Left renal cortex interstitium (tissue), 4 donors: ENCODE measurements at regions not wholly inside any gene's neighbourhood (a gene's known extent, or its start where the extent isn't known, plus 50 kb on each side); places are given as distances from the start of the nearest gene placed in this dataset.
"Not testable (repeated sequence)": the region's sequence is repeated elsewhere in the genome, so short reads cannot be mapped to it uniquely, and the experiment has no call there.

ENCODE experiments used
- DNase-seq, 4 donors: peaks; one replicate each; pipeline ENCODE4 v3.0.0-alpha.2; 2013; ENCODE audit warnings: low read depth in 4 of 4, low spot score in 2 of 4, missing footprints in 1 of 4

DNA sequence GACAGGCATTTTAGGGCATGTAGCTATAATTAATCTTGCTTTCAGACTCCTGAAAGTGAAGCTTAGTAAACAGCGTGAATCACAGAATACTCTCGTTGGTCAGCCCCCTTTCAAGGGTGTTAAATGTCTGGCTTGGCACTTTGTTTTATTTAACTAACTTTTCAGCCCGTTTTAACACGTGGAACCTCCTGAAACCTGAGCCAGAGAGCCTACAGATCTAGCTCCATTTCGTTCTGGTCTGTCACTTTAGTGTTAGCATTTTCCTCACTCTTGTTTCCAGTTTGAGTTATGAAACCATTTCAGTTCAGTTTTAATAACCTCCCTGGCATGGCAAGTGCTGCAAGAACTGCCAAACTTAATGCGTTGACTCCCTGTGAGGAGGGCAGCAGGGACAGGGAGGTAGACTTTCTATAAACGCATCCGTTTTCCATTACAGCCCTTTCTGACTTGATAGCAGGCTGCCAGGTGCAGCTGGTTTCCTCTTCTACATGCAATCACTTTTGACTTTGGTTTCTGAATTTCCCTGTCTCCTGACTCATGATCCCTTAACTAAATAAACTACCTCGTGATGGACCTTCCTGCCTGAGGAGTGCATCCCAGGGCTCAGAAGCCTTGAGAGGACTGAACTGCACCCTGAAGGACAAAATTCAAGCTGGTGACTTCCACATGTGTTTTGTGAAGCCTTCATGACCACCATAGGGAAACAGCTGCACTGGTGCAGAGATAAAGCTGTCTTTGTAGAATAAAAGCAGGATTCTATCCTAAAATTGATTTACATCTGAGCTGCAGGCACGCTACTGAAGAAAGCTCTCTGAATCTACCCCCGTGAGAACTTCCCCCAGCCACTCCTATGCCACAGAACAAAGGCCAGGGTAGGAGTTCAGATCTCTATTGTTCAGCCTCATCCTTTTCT, 192.6 kb downstream of the DLEU7 start:
- peak; percentile 28 to 69 (median 51) for DNase-seq

DNA sequence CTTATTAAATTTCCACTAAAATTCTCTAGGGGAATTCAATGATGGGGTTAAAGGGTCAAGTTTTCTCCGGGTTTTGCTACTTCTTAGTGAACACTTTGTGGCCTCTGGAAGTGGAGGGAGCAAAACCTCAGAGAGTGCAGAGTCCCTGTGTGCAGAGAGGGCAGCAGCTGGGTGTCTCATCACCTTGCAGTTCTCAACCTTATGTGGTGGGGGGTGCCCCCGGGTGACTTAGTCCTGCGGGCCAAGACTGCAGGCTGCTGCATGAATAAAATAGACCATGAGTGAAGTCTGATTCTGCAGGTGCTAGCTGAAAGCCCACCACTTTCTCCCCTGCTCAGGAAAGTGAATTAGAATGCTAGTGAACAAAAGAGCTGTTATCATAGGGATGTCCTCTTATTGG, 191.6 kb downstream of the DLEU7 start:
- no peak for DNase-seq

DNA sequence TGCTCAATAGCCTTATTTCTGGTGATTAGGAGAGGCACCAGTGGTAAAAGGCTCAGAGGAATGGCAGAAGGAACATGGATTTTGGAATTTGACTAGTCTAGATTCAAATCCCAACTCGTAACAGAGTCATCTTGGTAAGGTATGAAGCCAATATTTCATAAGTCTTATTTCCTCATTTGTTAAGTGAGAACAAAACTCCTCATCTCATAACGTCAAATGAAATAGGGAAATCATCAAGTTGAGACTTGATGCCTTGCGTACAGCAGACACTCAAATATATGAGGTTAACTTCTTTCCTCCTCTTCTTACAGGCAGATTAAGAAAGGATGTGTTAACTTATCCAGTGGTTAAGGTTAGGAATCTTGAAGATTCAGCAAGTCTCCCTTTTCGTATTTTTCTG, 189.2 kb downstream of the DLEU7 start:
- no peak for DNase-seq

GRCh38 chr13:50661881-50662280, 181.6 kb downstream of the DLEU7 start:
- DNase-seq, result not testable (repeated sequence)

GRCh38 chr13:50664951-50665350, 178.5 kb downstream of the DLEU7 start:
- DNase-seq, result no peak

GRCh38 chr13:50668049-50668448, 175.4 kb downstream of the DLEU7 start:
- no peak for DNase-seq

DNA sequence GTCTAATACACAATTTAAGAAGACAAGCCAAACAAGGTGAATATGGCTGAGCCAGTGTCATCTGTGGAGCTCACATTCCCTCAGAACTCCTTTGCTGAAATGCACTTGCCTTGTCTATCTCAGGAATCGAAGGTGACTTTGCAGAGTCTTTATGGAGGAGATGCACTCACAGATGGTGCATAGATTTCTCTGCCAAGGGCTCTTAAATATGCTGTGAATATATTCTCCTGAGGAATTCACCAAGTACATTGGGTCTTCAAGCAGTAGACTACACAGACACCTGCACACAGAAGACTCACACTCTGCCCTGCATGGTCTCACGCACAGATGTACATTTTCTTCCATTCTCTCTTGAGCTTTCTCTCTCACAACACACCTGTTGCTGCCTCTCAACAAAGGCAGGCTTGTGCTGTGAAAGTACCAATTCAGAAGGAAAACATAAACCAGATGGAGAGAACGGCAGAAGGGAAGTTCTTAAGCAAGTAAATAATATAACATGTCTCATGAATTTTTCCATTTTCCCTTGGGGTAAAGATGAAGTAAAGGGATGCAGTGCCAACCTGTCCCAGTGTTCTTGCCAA, 174.7 kb downstream of the DLEU7 start:
- no peak for DNase-seq

- no peak for DNase-seq
Observed at GRCh38 chr13:50670272-50670671, 173.2 kb downstream of the DLEU7 start.

GRCh38 chr13:50670847-50671496, 172.5 kb downstream of the DLEU7 start:
- no peak for DNase-seq

GRCh38 chr13:50671497-50671850, 172.0 kb downstream of the DLEU7 start:
- DNase-seq, result no peak

DNA sequence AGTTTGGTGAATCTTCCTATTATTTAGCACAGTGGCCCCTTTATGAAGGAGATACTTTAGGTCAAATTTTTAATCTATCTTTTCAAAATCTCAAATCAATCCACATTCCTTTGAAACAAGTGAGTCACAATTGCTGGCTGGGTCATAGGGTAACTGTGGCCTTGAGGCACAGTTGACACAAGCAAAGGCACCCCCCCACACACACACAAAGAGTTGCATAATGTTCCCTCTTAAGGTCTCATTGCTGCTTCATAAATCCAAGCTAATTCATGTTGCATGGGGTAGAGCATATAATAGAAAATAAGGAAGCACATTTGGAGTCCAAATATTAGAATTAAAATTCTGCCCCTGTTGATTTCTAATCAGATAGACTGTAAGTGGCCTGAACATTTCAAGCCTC, 171.5 kb downstream of the DLEU7 start:
- no peak for DNase-seq

DNA sequence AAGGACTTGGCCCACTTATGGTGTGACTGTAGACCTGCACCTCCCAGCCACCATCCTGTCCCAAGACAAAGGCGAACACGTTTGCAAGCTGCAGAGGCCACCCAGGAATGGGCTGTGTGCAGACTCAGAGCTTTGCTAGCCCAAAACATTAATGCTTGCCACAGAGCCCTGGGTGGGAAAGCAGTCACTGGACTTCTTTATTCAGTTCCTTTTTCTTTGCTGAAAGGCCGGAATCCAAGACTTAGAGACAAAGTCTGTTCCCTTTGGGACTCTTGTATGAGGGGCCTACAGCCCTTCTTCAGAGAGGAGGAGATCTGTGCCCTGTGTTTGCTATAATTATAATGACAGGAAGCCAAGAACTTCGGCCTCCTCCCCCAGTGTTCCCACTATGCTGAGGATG, 167.8 kb downstream of the DLEU7 start:
- DNase-seq, result no peak

DNA sequence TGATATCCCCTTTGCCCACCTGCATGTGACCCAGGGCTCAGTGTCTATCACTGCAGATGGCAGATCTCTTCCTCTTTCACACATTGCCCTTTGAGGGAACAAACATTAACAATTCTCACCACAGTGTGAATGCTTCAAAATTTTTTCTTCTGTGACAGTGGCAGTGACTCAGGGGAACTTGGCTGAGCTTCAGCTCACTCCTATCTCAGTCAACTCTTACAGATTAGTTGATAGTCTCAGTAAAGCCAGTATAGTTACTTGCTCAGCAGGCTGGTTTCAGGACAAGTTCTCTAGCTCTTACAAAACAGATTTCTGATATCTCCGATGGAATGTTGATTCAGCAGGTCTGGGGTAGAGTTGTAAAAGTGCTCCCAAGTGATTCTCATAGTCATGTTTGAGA, 166.9 kb downstream of the DLEU7 start:
- DNase-seq, result no peak

- no peak for DNase-seq
Observed at GRCh38 chr13:50677258-50677657, 166.2 kb downstream of the DLEU7 start.

DNA sequence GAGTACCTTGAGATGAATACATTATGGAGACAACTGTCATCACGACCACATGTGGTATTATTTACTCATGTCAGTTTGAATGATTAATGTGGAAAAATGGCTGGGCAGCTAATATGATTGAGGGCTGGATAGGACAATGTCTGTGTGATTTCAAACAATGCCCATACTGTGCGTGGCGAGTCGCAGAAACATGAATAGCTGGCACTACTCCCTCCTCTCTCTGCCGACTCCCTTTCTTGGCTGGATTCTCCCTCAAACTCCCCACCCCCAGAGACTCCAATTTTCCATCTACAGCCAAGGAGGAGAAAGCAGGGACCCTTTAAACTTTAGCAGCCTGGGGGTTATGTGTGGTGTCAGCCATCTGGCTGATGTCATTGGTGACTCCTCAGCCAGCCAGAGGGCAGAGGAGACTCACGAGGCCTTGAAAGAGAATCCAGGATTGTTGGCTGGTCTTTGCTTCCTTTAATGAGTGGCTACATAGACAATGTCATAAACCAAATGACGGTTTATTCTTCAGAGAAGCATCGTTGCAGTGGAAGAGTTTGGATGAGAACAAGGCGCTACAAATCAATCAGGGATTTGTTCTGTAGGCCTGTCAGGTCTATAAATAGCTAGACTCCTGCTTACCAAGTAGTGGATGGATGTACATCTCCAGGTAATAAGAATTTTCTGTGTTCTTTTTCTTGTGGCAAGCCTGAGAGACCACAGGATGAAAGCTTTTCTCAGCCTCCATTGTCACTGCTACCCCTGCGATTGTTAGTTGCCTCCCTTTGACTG, 165.6 kb downstream of the DLEU7 start:
- no peak for DNase-seq

- no peak for DNase-seq
Observed at GRCh38 chr13:50678464-50679162, 164.9 kb downstream of the DLEU7 start.

- no peak for DNase-seq
Observed at GRCh38 chr13:50679321-50679720, 164.2 kb downstream of the DLEU7 start.

DNA sequence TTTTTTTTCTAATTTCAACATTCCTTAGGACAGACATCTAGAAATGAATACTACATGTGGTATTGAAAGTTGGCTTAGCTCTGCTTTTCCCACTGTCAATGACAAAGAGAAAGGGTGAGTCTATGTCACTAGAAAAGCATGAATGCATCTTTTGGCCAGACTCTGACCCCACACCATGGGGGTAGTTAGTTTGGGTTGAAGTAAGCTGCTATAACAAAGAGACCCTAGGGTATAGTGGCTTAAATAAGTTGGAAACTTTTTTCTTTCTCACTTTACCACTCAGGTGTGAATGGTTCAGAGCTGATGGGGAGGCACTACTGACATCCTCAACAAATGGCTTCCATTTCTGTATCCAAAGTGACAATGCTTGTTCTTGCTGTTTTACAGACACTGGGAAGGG, 161.5 kb downstream of the DLEU7 start:
- DNase-seq, result no peak

GRCh38 chr13:50682966-50683365, 160.5 kb downstream of the DLEU7 start:
- no peak for DNase-seq

- no peak for DNase-seq
Observed at GRCh38 chr13:50684366-50684765, 159.1 kb downstream of the DLEU7 start.
